ENCODE measurements at regions not wholly inside any gene's neighbourhood (a gene's known extent, or its start where the extent isn't known, plus 50 kb on each side); places are given as distances from the start of the nearest gene placed in this dataset.

GRCh38 chr9:95791286-95791685 is 84.2 kb upstream of the ERCC6L2 start:
- TF ChIP-seq CTCF (IDR thresholded peaks at IDR 0.05) (no peak), POLR2A (IDR thresholded peaks at IDR 0.05) (no peak)

All from testis (tissue), 2 donors.